D721Med (cell line): ENCODE measurements at regions not wholly inside any gene's neighbourhood (a gene's known extent, or its start where the extent isn't known, plus 50 kb on each side); places are given as distances from the start of the nearest gene placed in this dataset.

Experiments used
- DNase-seq: peaks from one replicate; pipeline ENCODE4 v3.0.0; 2011; ENCODE audit warnings: low spot score; ENCODE audit not compliant: insufficient read length
- FAIRE-seq: peaks from 2 replicates; lab custom pipeline; 2011; peaks lifted over from hg19 to GRCh38; lab: Jason Lieb, UNC
- CTCF ChIP-seq: IDR thresholded peaks from 2 replicates; pipeline ENCODE4 v1.5.1; 2012; ENCODE audit warnings: mild to moderate bottlenecking, control low read depth; ENCODE audit not compliant: insufficient read depth; ENCODE audit errors: missing control alignments

- no peak for TF ChIP-seq CTCF
- DNase-seq (no peak), FAIRE-seq (no peak)
Measured at GRCh38 chr10:123611243-123611642, 54.9 kb upstream of the GPR26 start.

- DNase-seq (no peak), FAIRE-seq (no peak)
- TF ChIP-seq CTCF = no peak
Measured at GRCh38 chr10:123611876-123612275, 54.3 kb upstream of the GPR26 start.

GRCh38 chr10:123613346-123613850, 52.8 kb upstream of the GPR26 start:
- no peak for DNase-seq
- no peak for TF ChIP-seq CTCF
- no peak for FAIRE-seq

- DNase-seq (no peak), FAIRE-seq (no peak)
- TF ChIP-seq CTCF = no peak
Measured at GRCh38 chr10:123614888-123615287, 51.3 kb upstream of the GPR26 start.
